VCaP (cell line): ENCODE measurements at regions not wholly inside any gene's neighbourhood (a gene's known extent, or its start where the extent isn't known, plus 50 kb on each side); places are given as distances from the start of the nearest gene placed in this dataset.

Experiments
- H3K27ac ChIP-seq: fragments of 450-650 bp; 2 replicates; pipeline ENCODE4 v1.5.1; 2017
- CTCF ChIP-seq: fragments of 450-650 bp; conservative IDR thresholded peaks from 2 replicates; pipeline ENCODE4 v1.5.1; 2017; ENCODE audit warnings: mild to moderate bottlenecking, moderate library complexity

- no peak overlapping the region for H3K27ac ChIP-seq
- no peak for TF ChIP-seq CTCF
These were observed 267.2 kb upstream of the HDAC4 start for GRCh38 chr2:239668042-239668441.

- TF ChIP-seq CTCF = no peak
These were observed 266.7 kb upstream of the HDAC4 start for GRCh38 chr2:239667431-239667985.

GRCh38 chr2:239666855-239667376, 266.1 kb upstream of the HDAC4 start:
- no peak for TF ChIP-seq CTCF
- H3K27ac ChIP-seq = no peak overlapping the region

More at GRCh38 chr2:239667431-239667985, 266.7 kb upstream of the HDAC4 start:
- no peak overlapping the region for H3K27ac ChIP-seq

GRCh38 chr2:239666053-239666854, 265.4 kb upstream of the HDAC4 start:
- no peak for TF ChIP-seq CTCF
- H3K27ac ChIP-seq = no peak overlapping the region

- H3K27ac ChIP-seq = no peak overlapping the region
- no peak for TF ChIP-seq CTCF
These were observed 263.5 kb upstream of the HDAC4 start for GRCh38 chr2:239664216-239664810.

GRCh38 chr2:239663364-239663924, 262.6 kb upstream of the HDAC4 start:
- no peak for TF ChIP-seq CTCF
- no peak overlapping the region for H3K27ac ChIP-seq
